SH-SY5Y (cell line): ENCODE measurements at regions not wholly inside any gene's neighbourhood (a gene's known extent, or its start where the extent isn't known, plus 50 kb on each side); places are given as distances from the start of the nearest gene placed in this dataset.
A peak's percentile ranks its signal among the peaks of the same experiment; 100 is the strongest.

Experiments
- GATA2 ChIP-seq: IDR thresholded peaks from 2 replicates; pipeline ENCODE4 v1.6.1; 2011; ENCODE audit warnings: mild to moderate bottlenecking, low read depth, low read length
- GATA3 ChIP-seq: IDR thresholded peaks from 2 replicates; pipeline ENCODE4 v1.6.1; 2011; ENCODE audit warnings: low read depth, mild to moderate bottlenecking, low read length, moderate library complexity

DNA sequence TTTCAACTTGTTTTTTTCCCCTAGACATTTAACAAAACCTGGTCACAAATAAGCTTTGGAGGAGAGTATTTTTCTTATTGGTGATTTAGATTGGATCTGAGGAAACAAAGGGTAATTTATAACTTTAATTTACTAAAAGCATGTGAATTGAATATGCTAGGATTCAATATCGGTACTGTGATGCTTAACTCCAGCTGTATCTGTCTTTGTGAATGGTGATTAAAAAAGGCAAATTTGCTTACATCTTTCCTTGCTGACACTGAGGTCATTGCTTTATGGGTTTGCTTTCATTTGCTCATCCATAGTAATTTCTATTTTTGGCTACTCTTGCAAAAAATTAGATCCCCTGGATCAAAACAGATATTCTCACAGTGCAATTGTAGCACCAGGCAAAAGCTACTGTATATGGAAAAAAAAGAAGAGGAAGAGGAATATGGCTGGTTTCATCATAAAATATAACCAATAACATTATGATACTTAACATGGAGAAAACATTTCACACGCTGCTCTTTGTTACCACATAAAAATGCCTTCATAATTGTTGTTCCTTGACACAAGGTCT is 832.0 kb upstream of the ZEB2 start:
- no peak for TF ChIP-seq GATA2

GRCh38 chr2:145350011-145350410 is 830.1 kb upstream of the ZEB2 start:
- no peak for TF ChIP-seq GATA2
- TF ChIP-seq GATA3, result no peak

GRCh38 chr2:145344076-145344724 is 824.3 kb upstream of the ZEB2 start:
- no peak for TF ChIP-seq GATA2
- TF ChIP-seq GATA3, result no peak

GRCh38 chr2:145343287-145343686 is 823.4 kb upstream of the ZEB2 start:
- no peak for TF ChIP-seq GATA3
- TF ChIP-seq GATA2, result no peak

- no peak for TF ChIP-seq GATA2
- no peak for TF ChIP-seq GATA3
These were observed 821.6 kb upstream of the ZEB2 start for GRCh38 chr2:145341536-145341935.

DNA sequence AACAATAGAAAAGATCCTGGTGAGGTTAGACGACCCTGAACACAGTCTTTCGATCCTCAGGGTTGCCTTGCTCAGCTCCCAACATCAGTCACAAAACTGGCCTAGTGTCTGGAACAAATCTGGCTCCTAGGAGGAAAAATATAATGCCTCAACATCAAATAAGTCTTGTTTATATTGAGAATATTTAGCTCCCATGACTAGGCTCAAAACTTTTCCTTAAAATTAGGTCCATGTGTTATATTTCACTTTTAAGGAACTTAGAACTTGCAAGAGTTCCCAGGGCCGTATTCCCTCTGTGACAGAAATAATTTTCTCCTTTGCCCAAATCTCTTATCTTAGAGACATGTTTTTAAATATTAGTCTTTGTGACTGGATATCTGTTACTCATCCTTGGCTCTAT is 819.7 kb upstream of the ZEB2 start:
- TF ChIP-seq GATA2 (no peak), GATA3 (no peak)

GRCh38 chr2:145332210-145332898 is 812.4 kb upstream of the ZEB2 start:
- no peak for TF ChIP-seq GATA2
- TF ChIP-seq GATA3, result no peak

DNA sequence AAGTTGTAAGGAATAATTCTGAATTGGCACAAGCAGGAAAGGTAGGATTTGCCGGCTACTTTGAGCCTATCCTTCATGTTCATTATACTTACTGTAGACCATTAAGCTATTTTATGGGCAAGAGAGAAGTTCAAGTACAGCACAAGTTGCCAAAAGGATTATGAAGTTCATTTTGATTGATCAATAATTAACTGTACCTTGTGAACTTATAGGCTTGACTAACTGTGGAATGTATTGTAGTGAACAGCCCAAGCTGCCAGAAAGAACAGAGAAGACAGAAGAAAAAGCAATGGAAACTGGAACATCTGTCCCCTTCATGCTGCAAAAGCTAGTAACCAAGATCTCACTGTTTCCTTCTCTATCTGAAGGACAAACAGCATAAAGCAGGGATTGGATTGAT is 810.1 kb upstream of the ZEB2 start:
- no peak for TF ChIP-seq GATA2
- TF ChIP-seq GATA3, result no peak

GRCh38 chr2:145325485-145325884 is 805.6 kb upstream of the ZEB2 start:
- TF ChIP-seq GATA2 (no peak), GATA3 (no peak)

GRCh38 chr2:145324748-145325147 is 804.8 kb upstream of the ZEB2 start:
- no peak for TF ChIP-seq GATA2

DNA sequence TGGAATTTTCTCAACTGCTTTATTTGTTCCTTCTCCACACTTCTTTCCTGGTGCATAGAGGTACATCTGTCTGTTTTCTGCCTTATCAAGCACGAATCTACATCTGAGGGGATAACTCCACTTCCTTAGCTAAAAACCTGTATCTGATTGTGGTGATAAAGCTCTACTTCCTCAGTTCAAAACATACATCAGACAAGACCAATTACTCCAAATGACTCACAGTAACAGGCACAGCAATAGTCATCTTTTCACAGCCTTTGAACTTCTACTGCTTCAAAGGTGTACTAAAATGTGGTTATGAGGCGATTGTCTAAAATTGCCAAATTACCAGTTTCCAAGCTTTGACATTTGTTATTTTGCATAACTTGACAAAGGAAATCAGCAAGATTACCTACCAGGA is 803.6 kb upstream of the ZEB2 start:
- TF ChIP-seq GATA2 (no peak; the same call in 1 of the 2 replicates), GATA3 (peak; percentile 27; the same call in 1 of the 2 replicates)

GRCh38 chr2:145321344-145321743 is 801.4 kb upstream of the ZEB2 start:
- no peak for TF ChIP-seq GATA2
- TF ChIP-seq GATA3, result no peak

- TF ChIP-seq GATA3, result no peak
- no peak for TF ChIP-seq GATA2
These were observed 796.6 kb upstream of the ZEB2 start for GRCh38 chr2:145316496-145316895.

DNA sequence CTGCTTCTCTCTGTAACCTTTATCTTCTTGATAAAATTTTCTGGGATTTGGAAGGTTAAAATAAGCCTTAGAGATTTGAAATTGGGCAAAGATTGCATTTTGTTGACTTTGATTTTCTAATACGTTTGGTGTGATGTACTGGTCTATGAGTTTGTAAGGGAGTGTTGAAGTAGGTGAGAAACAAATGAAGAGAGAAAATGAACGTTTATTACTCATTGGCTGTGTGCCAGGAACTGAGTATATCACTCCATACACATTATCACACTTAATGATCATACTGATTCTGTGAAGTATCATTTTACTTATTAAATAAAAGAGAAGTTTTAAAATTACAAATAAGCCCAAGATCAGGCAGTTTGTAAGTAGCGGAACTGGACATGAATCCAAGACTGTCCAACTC is 795.1 kb upstream of the ZEB2 start:
- TF ChIP-seq GATA2 (no peak), GATA3 (no peak)

GRCh38 chr2:145314119-145314633 is 794.3 kb upstream of the ZEB2 start:
- no peak for TF ChIP-seq GATA2
- no peak for TF ChIP-seq GATA3
